ENCODE measurements at regions not wholly inside any gene's neighbourhood (a gene's known extent, or its start where the extent isn't known, plus 50 kb on each side); places are given as distances from the start of the nearest gene placed in this dataset.

DNA sequence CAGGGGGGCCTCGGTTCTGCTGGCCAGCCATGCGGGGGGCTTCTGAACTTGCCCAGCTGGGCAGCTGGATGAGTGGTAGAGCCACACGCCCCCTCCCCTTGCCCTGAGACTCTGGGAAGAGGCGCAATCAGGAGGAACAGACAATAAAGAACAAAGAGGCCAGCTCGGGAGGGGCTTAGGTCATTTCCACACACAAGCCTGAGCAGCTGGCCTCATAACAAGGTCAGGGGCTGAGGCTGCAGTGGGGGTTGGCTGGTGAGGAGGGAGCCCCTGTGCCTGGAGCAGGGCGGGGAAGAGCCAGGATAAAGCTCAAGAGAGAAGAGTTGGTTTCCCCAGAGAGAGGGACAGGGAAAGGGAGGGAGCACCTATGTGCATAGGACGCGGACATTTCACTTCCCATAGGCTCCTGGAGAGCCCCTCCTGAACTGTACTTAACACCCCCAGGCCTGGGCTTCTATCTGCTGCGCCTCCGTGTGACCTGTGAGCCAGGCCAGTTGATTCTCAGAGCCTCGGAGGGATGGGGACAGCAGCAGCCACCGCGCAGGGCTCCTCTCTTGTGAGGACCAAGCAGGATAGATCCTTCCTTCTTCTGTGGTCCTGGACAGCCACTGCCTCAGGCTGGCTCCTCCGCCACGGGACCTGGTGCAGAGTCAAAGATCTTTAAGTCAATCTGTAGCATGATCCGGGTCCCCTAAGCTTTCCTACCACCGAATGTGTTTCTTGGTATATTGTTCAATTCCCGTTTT is 75.3 kb upstream of the GGTA1 start:
- peaks cover 82% of the 10 kb centered on the region for H3K4me1 Mint-ChIP-seq
- H3K4me3 Mint-ChIP-seq, result no peak overlapping the region
- H3K36me3 Mint-ChIP-seq (ENCODE audit: low read depth), result no peaks in the 10 kb centered on the region
- H3K9me3 Mint-ChIP-seq, result no peaks in the 10 kb centered on the region
- TF ChIP-seq, protein P1, sequence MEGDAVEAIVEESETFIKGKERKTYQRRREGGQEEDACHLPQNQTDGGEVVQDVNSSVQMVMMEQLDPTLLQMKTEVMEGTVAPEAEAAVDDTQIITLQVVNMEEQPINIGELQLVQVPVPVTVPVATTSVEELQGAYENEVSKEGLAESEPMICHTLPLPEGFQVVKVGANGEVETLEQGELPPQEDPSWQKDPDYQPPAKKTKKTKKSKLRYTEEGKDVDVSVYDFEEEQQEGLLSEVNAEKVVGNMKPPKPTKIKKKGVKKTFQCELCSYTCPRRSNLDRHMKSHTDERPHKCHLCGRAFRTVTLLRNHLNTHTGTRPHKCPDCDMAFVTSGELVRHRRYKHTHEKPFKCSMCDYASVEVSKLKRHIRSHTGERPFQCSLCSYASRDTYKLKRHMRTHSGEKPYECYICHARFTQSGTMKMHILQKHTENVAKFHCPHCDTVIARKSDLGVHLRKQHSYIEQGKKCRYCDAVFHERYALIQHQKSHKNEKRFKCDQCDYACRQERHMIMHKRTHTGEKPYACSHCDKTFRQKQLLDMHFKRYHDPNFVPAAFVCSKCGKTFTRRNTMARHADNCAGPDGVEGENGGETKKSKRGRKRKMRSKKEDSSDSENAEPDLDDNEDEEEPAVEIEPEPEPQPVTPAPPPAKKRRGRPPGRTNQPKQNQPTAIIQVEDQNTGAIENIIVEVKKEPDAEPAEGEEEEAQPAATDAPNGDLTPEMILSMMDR (IDR thresholded peaks at IDR 0.05), result no peak
- peak overlapping the region; percentile 93 for H3K27ac Mint-ChIP-seq
- H3K27me3 Mint-ChIP-seq (ENCODE audit: low read depth, poor library complexity), result peaks cover 9% of the 10 kb centered on the region
- DNase-seq, result peak; percentile 46

DNA sequence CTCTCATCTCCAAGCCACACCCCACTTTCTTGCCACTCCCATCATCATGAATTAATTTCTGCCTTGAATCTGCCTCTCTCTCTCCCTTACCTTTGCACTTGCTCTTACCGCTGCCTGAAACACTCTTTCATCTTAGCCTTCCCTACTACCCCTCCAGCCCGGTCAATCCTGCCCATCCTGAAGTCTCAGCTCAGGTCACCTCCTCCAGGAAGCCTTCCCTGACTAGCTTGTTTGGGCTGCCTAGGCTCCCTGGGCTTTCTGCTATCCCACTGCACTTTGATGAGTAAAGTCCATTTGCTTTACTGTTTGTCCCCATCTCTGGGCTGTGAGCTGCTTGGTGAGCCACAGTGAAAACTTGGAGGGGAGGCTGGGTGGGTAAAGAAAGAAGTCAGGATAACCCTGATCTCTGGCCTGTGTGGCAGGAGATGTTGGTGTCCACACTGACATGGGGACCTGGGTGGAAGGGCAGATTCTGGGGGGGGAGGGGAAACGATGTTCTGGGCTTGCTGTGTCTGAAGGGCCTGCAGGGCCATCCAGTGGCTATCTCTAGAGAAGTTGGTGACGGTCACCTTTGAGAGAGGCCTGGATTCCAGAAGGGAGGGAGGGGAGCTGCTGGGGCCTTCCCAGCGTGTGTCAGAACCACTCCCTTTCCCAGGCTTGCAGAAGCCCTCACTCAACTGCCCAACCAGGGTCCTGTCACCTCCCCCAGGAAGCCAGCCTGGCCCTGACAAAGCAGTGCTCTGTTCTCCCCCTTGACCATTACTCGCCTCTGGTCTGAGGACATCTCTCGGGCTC is 75.0 kb upstream of the DAB2IP start:
- no peak overlapping the region for H3K4me3 Mint-ChIP-seq
- H3K36me3 Mint-ChIP-seq (ENCODE audit: low read depth), result no peaks in the 10 kb centered on the region
- TF ChIP-seq, protein P1 (IDR thresholded peaks at IDR 0.05), result no peak
- H3K9me3 Mint-ChIP-seq, result no peaks in the 10 kb centered on the region
- no peak for DNase-seq
- peaks cover 9% of the 10 kb centered on the region for H3K27me3 Mint-ChIP-seq (ENCODE audit: low read depth, poor library complexity)
- H3K27ac Mint-ChIP-seq, result peak overlapping the region; percentile 91
- peaks cover 88% of the 10 kb centered on the region for H3K4me1 Mint-ChIP-seq

DNA sequence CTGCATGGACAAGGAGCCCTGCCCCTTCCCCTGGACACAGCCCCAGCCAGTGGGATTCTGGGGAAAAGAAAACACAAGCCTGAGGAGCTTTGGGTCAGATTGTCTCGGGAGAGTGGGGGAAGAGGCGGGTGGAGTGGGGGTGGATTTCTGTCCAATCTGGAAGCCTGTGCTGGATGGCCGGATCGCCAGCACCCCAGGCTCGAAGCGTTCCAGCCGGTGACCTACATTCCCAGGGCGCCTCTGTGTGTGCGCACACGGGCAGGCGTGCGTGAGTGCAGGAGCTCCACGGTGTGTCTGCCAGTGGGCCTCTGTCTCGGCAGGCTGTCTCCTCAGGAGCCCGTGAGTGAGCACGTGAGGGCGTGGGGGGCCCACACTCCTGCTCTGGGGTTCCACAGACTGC is 74.3 kb upstream of the DAB2IP start:
- Mint-ChIP-seq H3K4me3 (peak overlapping the region; percentile 37), H3K36me3 (ENCODE audit: low read depth) (no peaks in the 10 kb centered on the region), H3K9me3 (no peaks in the 10 kb centered on the region), H3K4me1 (peaks cover 88% of the 10 kb centered on the region), H3K27me3 (ENCODE audit: low read depth, poor library complexity) (peaks cover 2% of the 10 kb centered on the region), H3K27ac (peak overlapping the region; percentile 91)
- no peak for DNase-seq
- TF ChIP-seq, protein P1 (IDR thresholded peaks at IDR 0.05), result no peak

DNA sequence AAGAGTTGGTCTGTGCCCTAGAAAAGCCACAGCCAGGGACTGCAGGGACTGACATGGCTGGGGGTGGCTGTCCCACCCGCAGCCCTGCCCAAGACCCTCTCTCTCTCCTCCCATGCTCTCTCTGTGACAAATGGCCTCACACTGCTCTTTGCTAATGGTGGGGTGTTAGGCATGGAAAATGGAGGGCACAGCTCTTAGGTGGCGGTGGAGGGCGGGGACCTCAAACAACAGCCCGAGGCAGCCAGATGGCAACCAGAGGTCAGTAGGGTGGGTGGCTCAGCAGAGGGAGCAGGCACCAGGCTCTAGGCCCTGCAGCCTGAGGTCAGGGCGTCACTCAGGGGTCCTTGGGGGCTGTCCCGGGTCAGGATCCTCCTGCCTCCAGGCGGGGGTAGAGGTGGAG is 73.9 kb upstream of the DAB2IP start:
- TF ChIP-seq, protein P1 (IDR thresholded peaks at IDR 0.05), result no peak
- peaks cover 2% of the 10 kb centered on the region for H3K27me3 Mint-ChIP-seq (ENCODE audit: low read depth, poor library complexity)
- peak overlapping the region; percentile 69 for H3K27ac Mint-ChIP-seq
- peak overlapping the region; percentile 15 for H3K4me3 Mint-ChIP-seq
- no peaks in the 10 kb centered on the region for H3K36me3 Mint-ChIP-seq (ENCODE audit: low read depth)
- H3K4me1 Mint-ChIP-seq, result peaks cover 90% of the 10 kb centered on the region
- DNase-seq, result no peak
- no peaks in the 10 kb centered on the region for H3K9me3 Mint-ChIP-seq

DNA sequence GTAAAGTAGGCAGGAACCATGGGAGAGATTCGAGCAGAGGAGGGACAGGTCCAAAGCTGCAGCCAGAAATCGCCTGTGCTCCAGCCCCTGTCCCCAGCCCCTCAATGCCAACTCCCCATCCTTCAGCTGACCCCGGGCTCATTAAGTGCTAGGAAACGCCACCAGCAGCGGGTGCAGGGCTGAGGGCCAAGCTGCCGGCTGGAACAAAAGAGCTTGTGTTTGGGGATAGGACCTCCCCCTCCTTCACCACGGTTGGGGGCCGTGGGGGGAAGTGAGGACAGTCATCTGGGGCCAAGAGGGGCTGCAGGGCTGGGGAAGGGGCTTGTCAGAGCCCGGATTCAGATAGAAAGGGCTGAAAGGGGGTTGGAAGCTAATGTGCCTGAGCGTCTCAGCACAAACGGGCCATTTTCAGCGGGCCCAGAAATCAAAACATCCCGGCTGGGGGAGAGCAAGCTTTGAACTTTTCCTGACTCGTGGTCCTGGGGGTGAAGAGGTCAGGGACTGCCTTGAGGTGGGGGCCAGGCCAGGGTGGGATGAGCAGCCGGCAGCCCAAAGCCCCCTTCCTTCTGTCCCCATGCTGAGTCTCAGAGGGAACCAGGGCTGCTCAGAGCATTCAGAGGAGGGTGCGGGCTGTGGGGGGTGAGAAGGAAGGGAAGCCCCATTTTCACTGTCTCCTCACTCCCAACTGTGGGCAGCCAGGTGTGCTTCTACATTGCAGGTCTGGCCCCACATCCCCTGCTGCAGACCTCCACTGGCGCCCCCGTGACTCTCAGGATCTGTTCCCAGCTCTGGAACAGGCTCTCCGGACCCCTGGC is 69.4 kb upstream of the DAB2IP start:
- peak; percentile 33 for DNase-seq
- Mint-ChIP-seq H3K27me3 (ENCODE audit: low read depth, poor library complexity) (peaks cover 15% of the 10 kb centered on the region), H3K4me3 (peak overlapping the region; percentile 29), H3K4me1 (peaks cover 82% of the 10 kb centered on the region), H3K36me3 (ENCODE audit: low read depth) (no peaks in the 10 kb centered on the region), H3K27ac (peak overlapping the region; percentile 94), H3K9me3 (no peaks in the 10 kb centered on the region)
- TF ChIP-seq, protein P1 (IDR thresholded peaks at IDR 0.05), result no peak

Measured in nephron progenitor cell (in vitro differentiated cells).